ENCODE measurements at regions not wholly inside any gene's neighbourhood (a gene's known extent, or its start where the extent isn't known, plus 50 kb on each side); places are given as distances from the start of the nearest gene placed in this dataset.

DNA sequence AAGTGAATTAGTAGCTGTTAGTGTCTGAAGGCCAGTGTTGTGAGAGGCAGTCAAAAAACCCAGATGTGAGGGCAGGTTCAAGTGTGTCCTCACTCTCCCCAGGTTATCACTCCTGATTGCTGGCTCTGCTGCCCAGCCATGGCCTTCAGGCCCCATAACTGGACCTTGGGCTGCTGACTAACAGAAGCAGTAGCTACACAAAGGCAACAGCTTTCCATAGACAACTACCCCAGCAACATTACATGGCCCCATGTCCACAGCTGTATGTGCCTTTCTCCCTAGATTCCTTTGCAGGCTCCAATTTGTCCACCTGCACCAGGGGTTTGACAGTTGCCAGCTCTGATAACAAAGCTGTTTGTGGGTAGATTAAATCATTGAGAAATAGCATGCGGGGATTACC is 297.8 kb downstream of the ARL4A start:
- H3K27me3 ChIP-seq, result no peaks in the 10 kb centered on the region
- no peak overlapping the region for H3K27ac ChIP-seq
- ATAC-seq (no peak), DNase-seq (no peak)
- peaks cover 0 to 4% (median 0%) of the 10 kb centered on the region in 9 donors for H3K4me1 ChIP-seq
- WGBS, 2 donors, result 100% methylated on average over 1 of the region's 1 CpG
- no peaks in the 10 kb centered on the region for H3K9me3 ChIP-seq
- intact Hi-C loops (cut with DNase I), result no loop called here
- H3K4me3 ChIP-seq, result no peak overlapping the region
- TF ChIP-seq, protein P1, sequence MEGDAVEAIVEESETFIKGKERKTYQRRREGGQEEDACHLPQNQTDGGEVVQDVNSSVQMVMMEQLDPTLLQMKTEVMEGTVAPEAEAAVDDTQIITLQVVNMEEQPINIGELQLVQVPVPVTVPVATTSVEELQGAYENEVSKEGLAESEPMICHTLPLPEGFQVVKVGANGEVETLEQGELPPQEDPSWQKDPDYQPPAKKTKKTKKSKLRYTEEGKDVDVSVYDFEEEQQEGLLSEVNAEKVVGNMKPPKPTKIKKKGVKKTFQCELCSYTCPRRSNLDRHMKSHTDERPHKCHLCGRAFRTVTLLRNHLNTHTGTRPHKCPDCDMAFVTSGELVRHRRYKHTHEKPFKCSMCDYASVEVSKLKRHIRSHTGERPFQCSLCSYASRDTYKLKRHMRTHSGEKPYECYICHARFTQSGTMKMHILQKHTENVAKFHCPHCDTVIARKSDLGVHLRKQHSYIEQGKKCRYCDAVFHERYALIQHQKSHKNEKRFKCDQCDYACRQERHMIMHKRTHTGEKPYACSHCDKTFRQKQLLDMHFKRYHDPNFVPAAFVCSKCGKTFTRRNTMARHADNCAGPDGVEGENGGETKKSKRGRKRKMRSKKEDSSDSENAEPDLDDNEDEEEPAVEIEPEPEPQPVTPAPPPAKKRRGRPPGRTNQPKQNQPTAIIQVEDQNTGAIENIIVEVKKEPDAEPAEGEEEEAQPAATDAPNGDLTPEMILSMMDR (IDR thresholded peaks at IDR 0.05), result no peak
- no peaks in the 10 kb centered on the region for H3K36me3 ChIP-seq

DNA sequence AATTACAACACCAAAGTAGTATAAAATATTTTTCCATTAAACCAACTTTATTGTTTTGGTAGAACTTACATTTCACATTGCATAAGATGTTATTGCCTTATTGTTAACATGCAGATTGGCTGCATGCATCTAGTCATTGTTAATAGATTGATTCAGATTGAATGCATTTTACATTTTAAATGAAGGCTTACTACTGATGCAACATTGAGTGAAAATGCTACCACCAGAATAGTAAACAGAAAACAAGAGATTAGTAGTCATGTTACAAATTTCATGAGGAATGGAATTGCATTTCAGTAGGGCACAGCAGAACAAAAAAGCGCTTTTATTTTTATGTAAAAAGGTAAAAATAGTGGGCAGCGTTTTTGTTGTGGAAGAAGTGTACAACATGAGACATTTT is 298.3 kb downstream of the ARL4A start:
- 73 to 79% methylated on average over 2 of the region's 2 CpGs for WGBS, 2 donors
- ATAC-seq, result no peak
- Histone ChIP-seq H3K9me3 (no peaks in the 10 kb centered on the region), H3K36me3 (no peaks in the 10 kb centered on the region), H3K27me3 (no peaks in the 10 kb centered on the region), H3K4me1 (peaks cover 0 to 4% (median 0%) of the 10 kb centered on the region in 9 donors), H3K27ac (no peak overlapping the region), H3K4me3 (no peak overlapping the region)
- DNase-seq, result no peak
- TF ChIP-seq, protein P1 (IDR thresholded peaks at IDR 0.05), result no peak
- intact Hi-C loops (cut with DNase I), result no loop called here

DNA sequence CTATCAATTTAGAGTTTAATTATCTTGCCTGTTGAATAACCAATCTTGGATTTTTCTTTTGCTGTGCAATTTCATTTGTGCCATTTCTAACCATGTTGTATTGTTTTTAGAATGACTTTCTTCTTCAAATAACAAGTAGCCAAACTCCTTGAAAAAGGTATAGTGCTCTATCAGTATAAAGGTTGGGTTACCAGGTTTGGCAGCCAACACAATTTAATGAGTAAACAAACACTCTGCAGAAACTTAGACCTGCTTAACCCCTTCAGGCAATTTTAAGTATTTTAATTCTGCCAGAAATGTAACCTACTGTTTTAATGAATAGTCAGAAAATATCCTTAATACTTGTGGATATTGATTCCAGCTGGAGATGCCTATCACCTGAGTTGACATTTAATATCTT is 299.8 kb downstream of the ARL4A start:
- Histone ChIP-seq H3K4me1 (peaks cover 0 to 4% (median 0%) of the 10 kb centered on the region in 9 donors), H3K4me3 (no peak overlapping the region), H3K27ac (no peak overlapping the region), H3K27me3 (no peaks in the 10 kb centered on the region), H3K36me3 (no peaks in the 10 kb centered on the region), H3K9me3 (no peaks in the 10 kb centered on the region)
- no peak for ATAC-seq
- DNase-seq, result no peak
- TF ChIP-seq, protein P1 (IDR thresholded peaks at IDR 0.05), result no peak
- intact Hi-C loops (cut with DNase I), result no loop called here

DNA sequence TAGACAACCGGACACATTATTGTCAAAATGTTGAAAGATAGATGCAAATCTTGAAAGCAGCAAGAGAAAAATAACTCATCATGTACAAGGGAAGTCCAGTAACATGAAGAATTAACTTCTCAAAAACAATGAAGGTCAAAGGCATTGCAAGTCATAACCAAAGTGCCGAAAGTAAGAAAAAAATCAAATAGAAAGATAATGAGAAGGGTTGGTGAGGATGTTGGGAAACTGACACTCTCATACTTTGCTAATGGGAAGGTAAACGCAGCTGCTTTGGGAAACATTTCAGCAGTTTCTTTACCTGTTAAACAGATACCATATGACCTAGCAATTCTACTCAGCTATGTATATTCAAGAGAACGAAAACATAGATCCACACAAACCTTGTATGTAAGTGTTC is 303.0 kb downstream of the ARL4A start:
- 93 to 99% methylated on average over 4 of the region's 4 CpGs for WGBS, 2 donors
- TF ChIP-seq, protein P1 (IDR thresholded peaks at IDR 0.05), result no peak
- no peaks in the 10 kb centered on the region for H3K36me3 ChIP-seq
- peaks cover 0 to 4% (median 0%) of the 10 kb centered on the region in 9 donors for H3K4me1 ChIP-seq
- intact Hi-C loops (cut with DNase I), result no loop called here
- H3K27ac ChIP-seq, result no peak overlapping the region
- no peaks in the 10 kb centered on the region for H3K27me3 ChIP-seq
- no peak overlapping the region for H3K4me3 ChIP-seq
- DNase-seq, result no peak
- H3K9me3 ChIP-seq, result no peaks in the 10 kb centered on the region
- no peak for ATAC-seq

DNA sequence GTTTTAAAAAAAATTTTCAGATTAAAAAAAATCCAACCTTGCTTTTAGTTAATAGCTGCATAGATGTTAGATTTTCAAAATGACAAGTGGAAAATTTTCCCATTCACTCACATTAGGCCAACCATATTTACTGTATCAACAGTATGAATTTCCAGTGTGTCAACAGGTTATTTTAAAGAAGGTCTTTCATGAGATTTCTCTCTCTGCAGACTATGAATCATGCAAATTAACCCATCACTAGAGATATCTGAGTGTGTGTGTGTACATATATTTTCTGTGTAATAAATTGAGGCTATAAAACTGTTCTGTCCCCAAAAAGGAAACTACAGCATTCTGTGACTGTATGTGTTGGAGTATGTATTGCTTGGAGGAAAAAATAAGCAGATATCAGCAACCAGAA is 305.6 kb downstream of the ARL4A start:
- Histone ChIP-seq H3K27ac (no peak overlapping the region), H3K9me3 (peaks cover 0 to 3% (median 0%) of the 10 kb centered on the region in 11 donors), H3K4me1 (peaks cover 0 to 4% (median 0%) of the 10 kb centered on the region in 9 donors), H3K36me3 (no peaks in the 10 kb centered on the region), H3K27me3 (no peaks in the 10 kb centered on the region), H3K4me3 (no peak overlapping the region)
- TF ChIP-seq, protein P1 (IDR thresholded peaks at IDR 0.05), result no peak
- ATAC-seq (no peak), DNase-seq (no peak)
- intact Hi-C loops (cut with DNase I), result no loop called here

Measured in heart right ventricle (tissue), 16 donors.